ENCODE measurements at regions not wholly inside any gene's neighbourhood (a gene's known extent, or its start where the extent isn't known, plus 50 kb on each side); places are given as distances from the start of the nearest gene placed in this dataset.
"Not testable (repeated sequence)": the region's sequence is repeated elsewhere in the genome, so short reads cannot be mapped to it uniquely, and the experiment has no call there.

GRCh38 chr10:83682414-83682813 is 456.9 kb upstream of the GHITM start:
- no peak for DNase-seq

- no peak for DNase-seq
Observed at GRCh38 chr10:83685458-83685857, 453.9 kb upstream of the GHITM start.

- DNase-seq: no peak
Observed at GRCh38 chr10:83691791-83692596, 447.3 kb upstream of the GHITM start.

DNA sequence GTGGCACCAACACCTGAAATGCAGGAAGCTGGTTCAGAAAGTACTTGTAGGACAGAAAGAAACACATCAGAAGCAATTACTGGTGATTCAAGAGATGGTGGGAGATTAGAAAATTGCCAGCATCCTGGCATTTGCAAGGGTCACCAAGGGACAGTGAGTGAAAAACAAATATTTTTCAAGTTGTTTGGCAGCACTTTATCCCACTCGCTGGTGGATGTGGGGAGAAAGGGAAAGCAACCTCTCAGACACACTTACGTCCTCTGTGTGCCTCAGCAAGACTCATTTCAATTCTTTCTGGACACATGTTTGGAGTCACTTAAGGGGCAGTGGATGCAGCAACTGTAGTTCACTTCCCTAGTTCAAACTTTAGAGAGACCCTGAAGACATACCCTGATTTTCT is 440.4 kb upstream of the GHITM start:
- DNase-seq: no peak

- DNase-seq: no peak
Observed at GRCh38 chr10:83701799-83702198, 437.5 kb upstream of the GHITM start.

DNA sequence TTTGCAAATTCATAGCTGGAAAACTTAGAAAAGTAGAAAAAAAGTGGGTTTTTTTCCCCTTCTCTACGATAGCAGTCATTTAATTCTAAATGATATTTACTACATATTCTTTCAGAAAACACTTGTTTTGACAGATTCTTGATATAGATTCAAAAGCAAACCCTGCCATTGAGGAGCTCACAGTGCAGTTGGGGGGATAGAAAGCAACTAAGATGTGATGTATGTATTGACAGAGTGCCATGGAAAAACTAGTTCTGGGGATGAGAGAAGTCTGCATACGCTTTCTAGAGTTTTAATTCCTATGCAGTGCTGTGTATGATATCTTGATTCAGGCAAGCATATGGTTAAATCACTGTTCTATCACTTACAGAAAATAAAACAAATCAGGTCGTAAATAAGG is 436.6 kb upstream of the GHITM start:
- no peak for DNase-seq

DNA sequence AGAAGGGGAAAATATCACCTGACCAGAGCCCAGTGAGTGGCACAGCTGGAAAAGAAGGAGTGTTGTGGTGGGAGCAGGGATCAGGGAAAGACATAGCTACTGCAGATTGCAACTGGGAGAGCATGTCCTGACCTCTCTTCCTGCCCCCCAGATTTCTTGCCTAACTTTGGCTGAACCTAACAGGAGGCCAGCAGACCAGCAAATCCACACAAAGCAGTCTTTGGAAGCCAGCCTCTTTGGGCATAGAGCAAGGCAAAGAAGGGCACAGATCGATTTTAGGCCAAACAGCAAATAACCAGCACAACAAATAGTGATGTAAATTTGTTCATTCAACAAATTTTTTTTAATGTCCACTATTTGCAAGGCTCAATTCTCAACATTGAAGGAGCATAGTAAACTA is 433.2 kb upstream of the GHITM start:
- DNase-seq: no peak

- no peak for DNase-seq
Observed at GRCh38 chr10:83706952-83707582, 432.2 kb upstream of the GHITM start.

DNA sequence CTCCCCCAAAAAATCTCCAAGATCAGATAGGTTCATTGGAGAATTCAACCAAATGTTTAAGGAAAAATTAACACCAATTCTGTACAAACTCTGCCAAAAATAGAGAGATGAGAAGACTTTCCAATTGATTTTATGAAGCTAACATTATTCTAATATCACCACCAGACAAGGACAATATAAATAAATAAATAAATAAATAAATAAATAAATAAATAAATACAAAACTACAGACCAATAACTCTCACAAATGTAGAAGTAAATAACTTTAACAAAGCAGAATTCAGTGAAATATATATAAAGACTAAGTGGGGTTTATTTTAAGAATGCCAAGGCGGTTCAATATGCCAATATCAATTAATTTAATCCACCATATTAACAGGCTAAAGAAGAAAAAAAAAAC is 425.9 kb upstream of the GHITM start:
- DNase-seq: no peak

- no peak for DNase-seq
Observed at GRCh38 chr10:83723080-83723479, 416.2 kb upstream of the GHITM start.

- no peak for DNase-seq
Observed at GRCh38 chr10:83724471-83725241, 414.7 kb upstream of the GHITM start.

- no peak for DNase-seq
Observed at GRCh38 chr10:83725567-83725966, 413.7 kb upstream of the GHITM start.

GRCh38 chr10:83734278-83734677 is 405.0 kb upstream of the GHITM start:
- no peak for DNase-seq

GRCh38 chr10:83736008-83736407 is 403.3 kb upstream of the GHITM start:
- DNase-seq: no peak

- no peak for DNase-seq
Observed at GRCh38 chr10:83750604-83751003, 388.7 kb upstream of the GHITM start.

DNA sequence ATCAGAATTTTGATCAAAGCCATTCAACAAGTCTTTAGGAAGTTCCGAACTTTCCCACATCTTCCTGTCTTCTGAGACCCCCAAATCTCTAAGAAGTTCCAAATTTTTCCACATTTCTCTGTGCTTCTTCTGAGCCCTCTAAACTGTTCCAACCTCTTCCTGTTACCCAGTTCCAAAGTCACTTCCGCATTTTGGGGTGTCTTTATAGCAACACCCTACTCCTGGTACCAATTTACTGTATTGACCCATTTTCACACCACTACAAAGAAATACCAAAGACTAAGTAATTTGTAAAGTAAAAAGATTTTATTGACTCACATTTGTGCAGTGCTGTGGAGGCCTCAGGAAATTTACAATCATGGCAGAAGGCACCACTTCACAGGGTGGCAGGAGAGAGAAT is 385.8 kb upstream of the GHITM start:
- DNase-seq: no peak

GRCh38 chr10:83754857-83755256 is 384.5 kb upstream of the GHITM start:
- DNase-seq: no peak

DNA sequence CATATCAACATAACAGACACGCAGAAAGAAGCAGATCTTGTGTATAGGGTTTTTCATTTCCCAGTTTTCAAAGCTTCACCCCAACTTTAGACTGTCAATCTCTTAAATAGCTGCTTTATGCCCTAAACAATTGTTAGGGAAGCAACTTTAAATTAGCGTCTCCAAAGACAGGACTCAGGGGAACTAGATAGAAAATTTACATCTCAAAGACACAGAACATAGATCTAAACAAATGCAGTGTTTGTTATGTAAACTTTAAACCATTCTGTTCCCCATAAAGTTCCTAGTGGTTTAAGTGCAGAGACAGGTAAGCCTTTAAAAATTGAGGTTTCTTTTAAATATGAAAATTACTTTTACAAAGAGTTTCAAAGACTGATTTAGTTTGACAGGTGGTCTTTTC is 379.2 kb upstream of the GHITM start:
- DNase-seq: no peak

DNA sequence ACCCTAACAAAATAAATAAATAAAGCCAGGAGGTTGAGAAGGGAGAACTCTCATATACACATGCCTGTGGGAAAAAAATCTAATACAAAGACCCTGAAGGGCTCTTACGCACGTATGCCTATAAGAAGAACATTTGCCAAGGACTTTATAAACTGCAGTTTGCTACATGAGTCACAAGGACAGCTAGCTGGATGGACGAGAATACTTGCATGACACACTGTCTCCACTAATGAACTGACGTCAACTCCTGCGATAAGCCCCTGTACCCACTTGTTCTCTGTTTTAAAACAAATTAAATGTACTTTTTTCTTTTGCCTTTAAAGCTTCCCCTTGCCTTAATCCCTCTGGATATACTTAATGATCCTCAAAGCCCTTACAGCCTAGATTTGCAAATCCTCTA is 374.6 kb upstream of the GHITM start:
- DNase-seq: no peak

- no peak for DNase-seq
Observed at GRCh38 chr10:83765731-83766130, 373.6 kb upstream of the GHITM start.

GRCh38 chr10:83769281-83769820 is 370.0 kb upstream of the GHITM start:
- DNase-seq: no peak

GRCh38 chr10:83786701-83787100 is 352.6 kb upstream of the GHITM start:
- not testable (repeated sequence) for DNase-seq

- no peak for DNase-seq
Observed at GRCh38 chr10:83801983-83802382, 337.3 kb upstream of the GHITM start.

- DNase-seq: no peak
Observed at GRCh38 chr10:83806717-83807116, 332.6 kb upstream of the GHITM start.

Measured in NCI-H1048 (cell line).